ENCODE measurements at regions not wholly inside any gene's neighbourhood (a gene's known extent, or its start where the extent isn't known, plus 50 kb on each side); places are given as distances from the start of the nearest gene placed in this dataset.

GRCh38 chrY:14411334-14411733, 113.0 kb upstream of the NLGN4Y start:
- FAIRE-seq: peak; percentile 82
- Histone ChIP-seq H2BK5ac (ENCODE audit: low read depth, low read length) (no peak overlapping the region; the same call in 1 of the 2 replicates), H3K79me2 (ENCODE audit: control insufficient read depth in 1 of 2, insufficient read depth in 2 of 2, low read length in 2 of 2) (no peaks in the 10 kb centered on the region), H3K79me1 (ENCODE audit: low read depth, low read length) (no peaks in the 10 kb centered on the region), H3K14ac (ENCODE audit: insufficient read length) (no peak overlapping the region), H3K27me3 (replicated peaks in 1 of 4; ENCODE audit: control insufficient read depth in 3 of 4, extremely low read depth in 1 of 4, insufficient read depth in 3 of 4, low read length in 3 of 4) (no peaks in the 10 kb centered on the region), H3K9me3 (ENCODE audit: insufficient read depth in 2 of 2, low read depth in 1 of 2, low read length in 1 of 2) (no peaks in the 10 kb centered on the region), H2BK120ac (replicated peaks; ENCODE audit: low read depth, low read length) (no peak overlapping the region), H2BK15ac (ENCODE audit: low read length) (no peak overlapping the region), H3K4me1 (replicated peaks in 1 of 4; ENCODE audit: control insufficient read depth in 3 of 4, insufficient read depth in 4 of 4, low read length in 3 of 4) (peaks cover 0 to 11% (median 4%) of the 10 kb centered on the region in 4 experiments; a peak in 4 of 7 replicates), H3K23me2 (ENCODE audit: low read depth, low read length) (no peaks in the 10 kb centered on the region), H4K8ac (ENCODE audit: extremely low read depth, insufficient read depth, low read length) (no peak overlapping the region), H2BK20ac (ENCODE audit: low read length) (no peak overlapping the region), H3K4me3 (ENCODE audit: extremely low read depth in 1 of 4, insufficient read depth in 2 of 4, low read depth in 3 of 4, low read length in 4 of 4) (0 out of 8 replicates have a peak overlapping the region, but pooled peaks of 1 of the 4 experiments have one; percentile 24), H2BK12ac (ENCODE audit: low read depth, low read length) (no peak overlapping the region), H4K20me1 (replicated peaks in 1 of 2; ENCODE audit: control insufficient read depth in 1 of 2, insufficient read depth in 2 of 2, low read length in 2 of 2) (no peaks in the 10 kb centered on the region), H3K56ac (replicated peaks; ENCODE audit: insufficient read length, low read depth, low read length) (no peak overlapping the region), H3K4me2 (ENCODE audit: insufficient read depth in 1 of 2, low read depth in 2 of 2, low read length in 2 of 2) (no peak overlapping the region), H3K27ac (ENCODE audit: low read depth, low read length) (no peak overlapping the region), H3K36me3 (ENCODE audit: control insufficient read depth in 2 of 4, insufficient read depth in 4 of 4, low read length in 3 of 4) (no peaks in the 10 kb centered on the region), H3K9ac (replicated peaks in 1 of 4; ENCODE audit: extremely low read depth in 1 of 4, low read depth in 3 of 4, low read length in 3 of 4) (no peak overlapping the region), H3K4ac (replicated peaks; ENCODE audit: insufficient read length, low read depth, low read length) (no peak overlapping the region), H3K18ac (ENCODE audit: extremely low read depth, low read length) (no peak overlapping the region), H4K91ac (replicated peaks; ENCODE audit: insufficient read length, low read length) (no peak overlapping the region), H4K5ac (ENCODE audit: insufficient read length, low read depth, low read length) (no peak overlapping the region), H2AFZ (ENCODE audit: low read length) (no peak overlapping the region), H2AK5ac (ENCODE audit: low read depth, low read length) (no peak overlapping the region), H3K23ac (ENCODE audit: insufficient read length) (no peak overlapping the region)
- CTCF ChIA-PET (ENCODE audit: partially characterized antibody): no interaction called here
- no peak for DNase-seq (ENCODE audit: low read depth in 1 of 2, low spot score in 2 of 2)
- TF ChIP-seq POLR2AphosphoS5 (IDR thresholded peaks at IDR 0.05; ENCODE audit: low read depth, low read length): no peak
- no peak for TF ChIP-seq SP4 (IDR thresholded peaks at IDR 0.05; ENCODE audit: low read length)
- TF ChIP-seq BCL11A (IDR thresholded peaks at IDR 0.05; ENCODE audit: low read depth in 2 of 2, low read length in 2 of 2): no peak
- TF ChIP-seq CHD1 (IDR thresholded peaks at IDR 0.05; ENCODE audit: low read depth, low read length): no peak
- TF ChIP-seq CREB1 (IDR thresholded peaks at IDR 0.05): no peak
- TF ChIP-seq CHD2 (IDR thresholded peaks at IDR 0.05; ENCODE audit: low read length): no peak
- no peak for TF ChIP-seq SAP30 (IDR thresholded peaks at IDR 0.05; ENCODE audit: insufficient read depth, insufficient replicate concordance, low read length)
- TF ChIP-seq RNF2 (IDR thresholded peaks at IDR 0.05; ENCODE audit: borderline replicate concordance, low read depth, low read length, missing control alignments, poor library complexity, severe bottlenecking): no peak
- POLR2A ChIA-PET (ENCODE audit: partially characterized antibody): no interaction called here
